Osteoblast (primary cell): ENCODE measurements at regions not wholly inside any gene's neighbourhood (a gene's known extent, or its start where the extent isn't known, plus 50 kb on each side); places are given as distances from the start of the nearest gene placed in this dataset.

Experiments
- DNase-seq: peaks from one replicate; pipeline ENCODE4 v3.0.0; 2011; ENCODE audit warnings: low spot score, mixed read lengths; ENCODE audit not compliant: insufficient read length; ENCODE audit errors: missing footprints
- H2AFZ ChIP-seq: 2 replicates; pipeline ENCODE4 v1.6.0; 2011; ENCODE audit warnings: mild to moderate bottlenecking, low read length
- H3K27ac ChIP-seq: 2 replicates; pipeline ENCODE4 v1.5.1; 2011; ENCODE audit warnings: mild to moderate bottlenecking, low read depth, low read length, moderate library complexity
- H3K27me3 ChIP-seq: 2 replicates; pipeline ENCODE4 v1.6.0; 2012; ENCODE audit warnings: mild to moderate bottlenecking, control low read depth, inconsistent platforms, low read length, moderate library complexity; ENCODE audit not compliant: insufficient read depth
- H3K36me3 ChIP-seq: 2 replicates; pipeline ENCODE4 v1.5.1; 2011; ENCODE audit warnings: mild to moderate bottlenecking, low read length, control low read depth, moderate library complexity; ENCODE audit not compliant: insufficient read depth
- H3K4me1 ChIP-seq: 2 replicates; pipeline ENCODE4 v1.5.1; 2011; ENCODE audit warnings: mild to moderate bottlenecking, low read length, control low read depth, moderate library complexity; ENCODE audit not compliant: insufficient read depth
- H3K4me2 ChIP-seq: 2 replicates; pipeline ENCODE4 v1.6.0; 2011; ENCODE audit warnings: mild to moderate bottlenecking, low read length; ENCODE audit not compliant: insufficient read depth
- H3K4me3 ChIP-seq: fragments of 200-600 bp; sonication (generic); 3 replicates; pipeline ENCODE4 v1.5.1; 2012; ENCODE audit warnings: mild to moderate bottlenecking, low read length, inconsistent platforms; ENCODE audit not compliant: insufficient read depth
- H3K79me2 ChIP-seq: 2 replicates; pipeline ENCODE4 v1.6.0; 2012; ENCODE audit warnings: mild to moderate bottlenecking, low read length, control low read depth, inconsistent platforms; ENCODE audit not compliant: insufficient read depth
- H3K9me3 ChIP-seq: 2 replicates; pipeline ENCODE4 v1.5.1; 2011; ENCODE audit warnings: low read depth, low read length, control low read depth
- H4K20me1 ChIP-seq: 2 replicates; pipeline ENCODE4 v1.6.0; 2012; ENCODE audit warnings: mild to moderate bottlenecking, low read length, control low read depth; ENCODE audit not compliant: insufficient read depth
- CTCF ChIP-seq: IDR thresholded peaks from 2 replicates; pipeline ENCODE4 v1.5.1; 2011; ENCODE audit warnings: mild to moderate bottlenecking, low read depth, low read length, moderate library complexity; ENCODE audit errors: extremely low read depth

GRCh38 chr6:17047889-17048288 lies 54.0 kb upstream of the STMND1 start:
- Histone ChIP-seq H3K79me2 (no peaks in the 10 kb centered on the region), H3K27me3 (peaks cover 3% of the 10 kb centered on the region), H4K20me1 (no peaks in the 10 kb centered on the region), H3K27ac (no peak overlapping the region), H3K4me3 (no peak overlapping the region), H3K36me3 (no peaks in the 10 kb centered on the region), H3K9me3 (no peaks in the 10 kb centered on the region), H3K4me2 (no peak overlapping the region), H3K4me1 (peaks cover 6% of the 10 kb centered on the region), H2AFZ (no peak overlapping the region)
- no peak for DNase-seq
- TF ChIP-seq CTCF = no peak

- Histone ChIP-seq H4K20me1 (no peaks in the 10 kb centered on the region), H3K4me3 (peak overlapping the region; percentile 1), H3K27ac (peak overlapping the region; percentile 19), H3K79me2 (no peaks in the 10 kb centered on the region), H3K36me3 (no peaks in the 10 kb centered on the region), H3K27me3 (peaks cover 3% of the 10 kb centered on the region), H3K9me3 (no peaks in the 10 kb centered on the region), H2AFZ (peak overlapping the region; percentile 59), H3K4me2 (peak overlapping the region; percentile 64), H3K4me1 (peaks cover 12% of the 10 kb centered on the region)
- DNase-seq = no peak
- no peak for TF ChIP-seq CTCF
Measured at GRCh38 chr6:17045581-17046322, 56.1 kb upstream of the STMND1 start.

GRCh38 chr6:17043148-17043522 lies 58.7 kb upstream of the STMND1 start:
- Histone ChIP-seq H3K4me3 (no peak overlapping the region), H3K79me2 (no peaks in the 10 kb centered on the region), H4K20me1 (no peaks in the 10 kb centered on the region), H3K4me2 (peak overlapping the region; percentile 32), H3K4me1 (peaks cover 12% of the 10 kb centered on the region), H3K27ac (no peak overlapping the region), H3K9me3 (no peaks in the 10 kb centered on the region), H2AFZ (no peak overlapping the region), H3K36me3 (no peaks in the 10 kb centered on the region), H3K27me3 (peaks cover 5% of the 10 kb centered on the region)
- DNase-seq = no peak
- TF ChIP-seq CTCF = no peak

- H3K79me2 ChIP-seq = no peaks in the 10 kb centered on the region
- no peaks in the 10 kb centered on the region for H3K9me3 ChIP-seq
- H3K27me3 ChIP-seq = peaks cover 5% of the 10 kb centered on the region
- peak; percentile 44 for TF ChIP-seq CTCF
- H3K36me3 ChIP-seq = no peaks in the 10 kb centered on the region
- peaks cover 12% of the 10 kb centered on the region for H3K4me1 ChIP-seq
- no peaks in the 10 kb centered on the region for H4K20me1 ChIP-seq
- H2AFZ ChIP-seq = no peak overlapping the region
- H3K4me2 ChIP-seq = peak overlapping the region; percentile 32
- H3K4me3 ChIP-seq = peak overlapping the region; percentile 8
- peak; percentile 68 for DNase-seq
- H3K27ac ChIP-seq = no peak overlapping the region
Measured at GRCh38 chr6:17042422-17043147, 59.3 kb upstream of the STMND1 start.
